Central memory CD8-positive, alpha-beta T cell (primary cell): ENCODE measurements at regions not wholly inside any gene's neighbourhood (a gene's known extent, or its start where the extent isn't known, plus 50 kb on each side); places are given as distances from the start of the nearest gene placed in this dataset.
"Not testable (repeated sequence)": the region's sequence is repeated elsewhere in the genome, so short reads cannot be mapped to it uniquely, and the experiment has no call there.

Source experiments
- ATAC-seq: fragments of 150-1000 bp; cut with Tn5 transposase; replicated peaks from 2 replicates; pipeline ENCODE4 v1.10.0; 2022; ENCODE audit warnings: mild to moderate bottlenecking, moderate FRiP score, moderate number of reproducible peaks; ENCODE audit not compliant: poor library complexity, severe bottlenecking; ENCODE audit errors: extremely low read depth
- DNase-seq, 2 donors: peaks; one replicate each; pipeline ENCODE4 v3.0.0; 2021; ENCODE audit warnings: low spot score in 2 of 2
- H3K27ac Mint-ChIP-seq: one replicate; pipeline ENCODE4 v1.8.0; 2022; ENCODE audit warnings: low read depth, mild to moderate bottlenecking, moderate library complexity, mixed read lengths
- H3K27me3 Mint-ChIP-seq: one replicate; pipeline ENCODE4 v1.8.0; 2022; ENCODE audit warnings: mixed read lengths
- H3K36me3 Mint-ChIP-seq: one replicate; pipeline ENCODE4 v1.8.0; 2022; ENCODE audit warnings: mild to moderate bottlenecking, moderate library complexity, mixed read lengths; ENCODE audit not compliant: insufficient read depth
- H3K4me1 Mint-ChIP-seq: one replicate; pipeline ENCODE4 v1.8.0; 2022; ENCODE audit warnings: mixed read lengths
- H3K4me3 Mint-ChIP-seq: one replicate; pipeline ENCODE4 v1.8.0; 2022; ENCODE audit warnings: mild to moderate bottlenecking, moderate library complexity, mixed read lengths
- H3K9me3 Mint-ChIP-seq: one replicate; pipeline ENCODE4 v1.8.0; 2022; ENCODE audit warnings: mixed read lengths

GRCh38 chr4:171397175-171397574, 416.0 kb upstream of the GALNTL6 start:
- Mint-ChIP-seq H3K27me3 (no peaks in the 10 kb centered on the region), H3K27ac (no peak overlapping the region), H3K4me1 (no peaks in the 10 kb centered on the region), H3K9me3 (peaks cover 16% of the 10 kb centered on the region), H3K4me3 (no peak overlapping the region), H3K36me3 (no peaks in the 10 kb centered on the region)
- no peak for ATAC-seq
- no peak for DNase-seq

GRCh38 chr4:171390626-171391025, 422.6 kb upstream of the GALNTL6 start:
- no peaks in the 10 kb centered on the region for H3K4me1 Mint-ChIP-seq
- no peak for DNase-seq
- no peaks in the 10 kb centered on the region for H3K27me3 Mint-ChIP-seq
- H3K4me3 Mint-ChIP-seq, result no peak overlapping the region
- peaks cover 11% of the 10 kb centered on the region for H3K9me3 Mint-ChIP-seq
- no peak for ATAC-seq
- no peak overlapping the region for H3K27ac Mint-ChIP-seq
- no peaks in the 10 kb centered on the region for H3K36me3 Mint-ChIP-seq

GRCh38 chr4:171378323-171378722, 434.9 kb upstream of the GALNTL6 start:
- Mint-ChIP-seq H3K4me3 (no peak overlapping the region), H3K27ac (no peak overlapping the region), H3K4me1 (no peaks in the 10 kb centered on the region), H3K27me3 (no peaks in the 10 kb centered on the region), H3K36me3 (no peaks in the 10 kb centered on the region), H3K9me3 (peaks cover 4% of the 10 kb centered on the region)
- no peak for ATAC-seq
- DNase-seq, result no peak

GRCh38 chr4:171376724-171377123, 436.5 kb upstream of the GALNTL6 start:
- Mint-ChIP-seq H3K27me3 (no peaks in the 10 kb centered on the region), H3K4me1 (no peaks in the 10 kb centered on the region), H3K4me3 (no peak overlapping the region), H3K36me3 (no peaks in the 10 kb centered on the region), H3K9me3 (peaks cover 5% of the 10 kb centered on the region), H3K27ac (no peak overlapping the region)
- ATAC-seq, result no peak
- DNase-seq, result no peak

GRCh38 chr4:171353535-171353934, 459.7 kb upstream of the GALNTL6 start:
- no peak for ATAC-seq
- Mint-ChIP-seq H3K27ac (no peak overlapping the region), H3K4me3 (no peak overlapping the region), H3K36me3 (peaks cover 2% of the 10 kb centered on the region), H3K4me1 (no peaks in the 10 kb centered on the region), H3K9me3 (peaks cover 7% of the 10 kb centered on the region), H3K27me3 (no peaks in the 10 kb centered on the region)
- DNase-seq, result no peak

GRCh38 chr4:171348090-171348489, 465.1 kb upstream of the GALNTL6 start:
- Mint-ChIP-seq H3K36me3 (peaks cover 2% of the 10 kb centered on the region), H3K4me3 (no peak overlapping the region), H3K27ac (no peak overlapping the region), H3K9me3 (no peaks in the 10 kb centered on the region), H3K4me1 (no peaks in the 10 kb centered on the region), H3K27me3 (no peaks in the 10 kb centered on the region)
- DNase-seq (no peak), ATAC-seq (no peak)

- H3K27me3 Mint-ChIP-seq, result no peaks in the 10 kb centered on the region
- H3K4me3 Mint-ChIP-seq, result no peak overlapping the region
- H3K4me1 Mint-ChIP-seq, result no peaks in the 10 kb centered on the region
- no peak overlapping the region for H3K27ac Mint-ChIP-seq
- no peaks in the 10 kb centered on the region for H3K36me3 Mint-ChIP-seq
- DNase-seq, result no peak
- no peaks in the 10 kb centered on the region for H3K9me3 Mint-ChIP-seq
- no peak for ATAC-seq
Measured at GRCh38 chr4:171342646-171343045, 470.6 kb upstream of the GALNTL6 start.

- Mint-ChIP-seq H3K4me3 (no peak overlapping the region), H3K4me1 (no peaks in the 10 kb centered on the region), H3K27ac (no peak overlapping the region), H3K27me3 (no peaks in the 10 kb centered on the region), H3K36me3 (no peaks in the 10 kb centered on the region), H3K9me3 (peaks cover 8% of the 10 kb centered on the region)
- no peak for ATAC-seq
- no peak for DNase-seq
Measured at GRCh38 chr4:171340258-171340657, 472.9 kb upstream of the GALNTL6 start.

GRCh38 chr4:171334549-171334948, 478.7 kb upstream of the GALNTL6 start:
- no peak overlapping the region for H3K4me3 Mint-ChIP-seq
- no peaks in the 10 kb centered on the region for H3K4me1 Mint-ChIP-seq
- H3K36me3 Mint-ChIP-seq, result no peaks in the 10 kb centered on the region
- H3K27ac Mint-ChIP-seq, result no peak overlapping the region
- no peak for ATAC-seq
- H3K27me3 Mint-ChIP-seq, result no peaks in the 10 kb centered on the region
- H3K9me3 Mint-ChIP-seq, result peaks cover 25% of the 10 kb centered on the region
- no peak for DNase-seq

GRCh38 chr4:171308661-171309060, 504.5 kb upstream of the GALNTL6 start:
- Mint-ChIP-seq H3K36me3 (no peaks in the 10 kb centered on the region), H3K4me1 (no peaks in the 10 kb centered on the region), H3K9me3 (peaks cover 16% of the 10 kb centered on the region), H3K27me3 (no peaks in the 10 kb centered on the region), H3K27ac (no peak overlapping the region), H3K4me3 (no peak overlapping the region)
- DNase-seq (no peak), ATAC-seq (no peak)

- H3K27me3 Mint-ChIP-seq, H3K4me3 Mint-ChIP-seq, H3K27ac Mint-ChIP-seq: not testable (repeated sequence)
Measured at GRCh38 chr4:171298048-171298718, 515.0 kb upstream of the GALNTL6 start.

GRCh38 chr4:171288816-171289432, 524.3 kb upstream of the GALNTL6 start:
- H3K27me3 Mint-ChIP-seq, result no peaks in the 10 kb centered on the region

More at GRCh38 chr4:171298048-171298718, 515.0 kb upstream of the GALNTL6 start:
- H3K9me3 Mint-ChIP-seq, H3K36me3 Mint-ChIP-seq, ATAC-seq, DNase-seq, H3K4me1 Mint-ChIP-seq: not testable (repeated sequence)

GRCh38 chr4:171281359-171281758, 531.8 kb upstream of the GALNTL6 start:
- Mint-ChIP-seq H3K27me3 (no peaks in the 10 kb centered on the region), H3K4me1 (no peaks in the 10 kb centered on the region), H3K9me3 (peaks cover 7% of the 10 kb centered on the region), H3K27ac (no peak overlapping the region), H3K36me3 (no peaks in the 10 kb centered on the region), H3K4me3 (no peak overlapping the region)
- DNase-seq (no peak), ATAC-seq (no peak)

More at GRCh38 chr4:171288816-171289432, 524.3 kb upstream of the GALNTL6 start:
- Mint-ChIP-seq H3K4me1 (no peaks in the 10 kb centered on the region), H3K9me3 (peaks cover 6% of the 10 kb centered on the region), H3K36me3 (no peaks in the 10 kb centered on the region), H3K27ac (no peak overlapping the region), H3K4me3 (no peak overlapping the region)
- no peak for ATAC-seq
- no peak for DNase-seq
